ENCODE measurements at regions not wholly inside any gene's neighbourhood (a gene's known extent, or its start where the extent isn't known, plus 50 kb on each side); places are given as distances from the start of the nearest gene placed in this dataset.

DNA sequence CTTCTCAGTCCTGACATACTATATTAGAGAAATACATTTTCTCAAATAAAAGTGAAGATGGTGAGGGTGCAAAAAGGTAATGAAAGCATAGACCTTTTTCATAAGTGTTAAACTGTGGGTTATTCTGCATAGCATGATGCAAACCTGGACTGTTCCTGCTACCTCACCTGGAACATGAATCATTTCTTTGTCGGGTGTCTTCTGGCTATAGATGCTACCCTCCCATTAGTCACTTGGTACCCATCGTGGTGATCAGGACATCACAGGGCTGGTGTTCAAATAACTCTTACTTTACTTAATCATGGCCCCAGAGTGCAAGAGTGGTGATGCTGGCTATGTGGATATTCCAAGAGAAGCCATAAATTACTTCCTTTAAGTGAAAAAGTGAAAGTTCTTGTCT, 264.7 kb upstream of the AGA start:
- H3K27ac ChIP-seq, result no peak overlapping the region
- H3K36me3 ChIP-seq, result no peaks in the 10 kb centered on the region
- no peaks in the 10 kb centered on the region for H3K27me3 ChIP-seq
- no peaks in the 10 kb centered on the region for H3K4me1 ChIP-seq
- no peak for ATAC-seq
- no peak for TF ChIP-seq POLR2A (IDR thresholded peaks at IDR 0.05)
- TF ChIP-seq, protein P1, sequence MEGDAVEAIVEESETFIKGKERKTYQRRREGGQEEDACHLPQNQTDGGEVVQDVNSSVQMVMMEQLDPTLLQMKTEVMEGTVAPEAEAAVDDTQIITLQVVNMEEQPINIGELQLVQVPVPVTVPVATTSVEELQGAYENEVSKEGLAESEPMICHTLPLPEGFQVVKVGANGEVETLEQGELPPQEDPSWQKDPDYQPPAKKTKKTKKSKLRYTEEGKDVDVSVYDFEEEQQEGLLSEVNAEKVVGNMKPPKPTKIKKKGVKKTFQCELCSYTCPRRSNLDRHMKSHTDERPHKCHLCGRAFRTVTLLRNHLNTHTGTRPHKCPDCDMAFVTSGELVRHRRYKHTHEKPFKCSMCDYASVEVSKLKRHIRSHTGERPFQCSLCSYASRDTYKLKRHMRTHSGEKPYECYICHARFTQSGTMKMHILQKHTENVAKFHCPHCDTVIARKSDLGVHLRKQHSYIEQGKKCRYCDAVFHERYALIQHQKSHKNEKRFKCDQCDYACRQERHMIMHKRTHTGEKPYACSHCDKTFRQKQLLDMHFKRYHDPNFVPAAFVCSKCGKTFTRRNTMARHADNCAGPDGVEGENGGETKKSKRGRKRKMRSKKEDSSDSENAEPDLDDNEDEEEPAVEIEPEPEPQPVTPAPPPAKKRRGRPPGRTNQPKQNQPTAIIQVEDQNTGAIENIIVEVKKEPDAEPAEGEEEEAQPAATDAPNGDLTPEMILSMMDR (IDR thresholded peaks at IDR 0.05), result no peak
- no peak overlapping the region for H3K4me3 ChIP-seq
- DNase-seq, result no peak
- intact Hi-C loops (cut with DNase I), result no loop called here
- peaks cover 0 to 2% (median 0%) of the 10 kb centered on the region in 12 donors for H3K9me3 ChIP-seq
- WGBS, 4 donors, result 86 to 93% (median 91%) methylated on average over 2 of the region's 2 CpGs

DNA sequence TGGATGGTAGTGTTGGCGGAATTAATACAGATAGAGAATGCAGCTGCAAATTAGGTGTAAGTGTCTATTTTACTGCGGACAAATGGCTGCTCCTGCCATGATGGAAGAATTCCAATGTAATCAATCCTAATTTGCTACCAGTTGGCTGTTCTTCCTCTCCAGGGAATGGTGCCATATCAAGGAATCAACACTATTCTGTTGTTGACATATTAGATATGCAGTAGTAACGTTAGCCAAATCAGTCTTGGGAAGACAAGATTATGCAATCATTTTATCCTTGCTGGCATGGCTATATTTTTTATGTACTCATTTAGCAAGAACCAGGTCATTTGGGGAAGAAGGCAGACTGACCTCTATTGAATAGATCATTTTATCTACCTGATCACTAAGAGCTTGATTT, 271.2 kb upstream of the AGA start:
- Histone ChIP-seq H3K4me1 (no peaks in the 10 kb centered on the region), H3K9me3 (no peaks in the 10 kb centered on the region), H3K36me3 (no peaks in the 10 kb centered on the region), H3K27ac (no peak overlapping the region), H3K27me3 (no peaks in the 10 kb centered on the region), H3K4me3 (no peak overlapping the region)
- WGBS, 4 donors, result 41 to 70% (median 51%) methylated on average over 3 of the region's 3 CpGs
- TF ChIP-seq, protein P1 (IDR thresholded peaks at IDR 0.05), result no peak
- TF ChIP-seq POLR2A (IDR thresholded peaks at IDR 0.05), result no peak
- no peak for DNase-seq
- no peak for ATAC-seq
- intact Hi-C loops (cut with DNase I), result no loop called here

DNA sequence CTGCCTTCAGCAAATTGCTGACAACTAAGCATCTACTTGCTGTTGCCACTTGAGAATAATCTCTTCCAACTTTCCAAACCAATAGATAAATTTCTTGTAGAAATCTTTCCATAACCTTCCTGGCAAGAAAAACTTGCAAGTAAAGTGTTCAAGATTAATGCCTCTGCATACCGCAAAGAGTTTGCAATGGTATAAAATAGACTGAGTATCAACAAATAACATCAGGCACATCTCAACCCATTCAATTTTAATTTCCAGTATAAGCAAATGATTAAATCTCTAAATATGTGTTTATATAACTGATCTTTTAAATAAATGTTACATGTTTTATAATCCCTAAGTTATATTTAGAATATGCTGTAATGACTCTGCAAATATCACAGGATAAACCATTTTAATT, 275.2 kb upstream of the AGA start:
- no peaks in the 10 kb centered on the region for H3K4me1 ChIP-seq

DNA sequence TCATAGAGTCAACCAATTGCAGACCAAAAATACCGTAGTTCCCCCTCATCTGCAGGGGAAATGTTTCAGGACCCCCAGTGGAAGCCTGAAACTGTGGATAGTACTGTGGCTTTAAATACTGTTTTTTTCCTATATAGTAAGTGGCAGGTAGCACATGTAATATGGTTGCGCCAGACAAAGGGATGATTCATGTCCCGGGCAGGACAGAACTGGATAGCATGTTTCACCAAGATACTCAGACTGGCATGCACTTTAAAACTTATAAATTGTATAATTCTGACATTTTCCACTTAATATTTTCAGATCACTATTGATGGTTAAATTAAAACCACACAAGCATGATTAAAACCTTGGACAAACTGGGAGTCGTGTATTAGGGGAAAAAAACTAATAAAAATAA, 276.3 kb upstream of the AGA start:
- TF ChIP-seq POLR2A (IDR thresholded peaks at IDR 0.05), result no peak
- TF ChIP-seq, protein P1 (IDR thresholded peaks at IDR 0.05), result no peak
- H3K4me3 ChIP-seq, result no peak overlapping the region
- intact Hi-C loops (cut with DNase I), result no loop called here
- no peak overlapping the region for H3K27ac ChIP-seq
- no peaks in the 10 kb centered on the region for H3K36me3 ChIP-seq
- ATAC-seq (no peak), DNase-seq (no peak)
- 75 to 84% (median 83%) methylated on average over 4 of the region's 4 CpGs for WGBS, 4 donors
- no peaks in the 10 kb centered on the region for H3K9me3 ChIP-seq
- no peaks in the 10 kb centered on the region for H3K4me1 ChIP-seq
- H3K27me3 ChIP-seq, result no peaks in the 10 kb centered on the region

More for the DNA sequence above, 275.2 kb upstream of the AGA start:
- intact Hi-C loops (cut with DNase I), result no loop called here
- ATAC-seq (no peak), DNase-seq (no peak)
- no peaks in the 10 kb centered on the region for H3K36me3 ChIP-seq
- no peak overlapping the region for H3K4me3 ChIP-seq
- no peaks in the 10 kb centered on the region for H3K9me3 ChIP-seq
- no peaks in the 10 kb centered on the region for H3K27me3 ChIP-seq
- TF ChIP-seq POLR2A (IDR thresholded peaks at IDR 0.05), result no peak
- TF ChIP-seq, protein P1 (IDR thresholded peaks at IDR 0.05), result no peak
- 85 to 95% (median 89%) methylated on average over 1 of the region's 1 CpG for WGBS, 4 donors
- H3K27ac ChIP-seq, result no peak overlapping the region

Data from heart left ventricle (tissue), 16 donors.